Endothelial cell of umbilical vein (primary cell): ENCODE measurements at regions not wholly inside any gene's neighbourhood (a gene's known extent, or its start where the extent isn't known, plus 50 kb on each side); places are given as distances from the start of the nearest gene placed in this dataset.

ENCODE experiments used
- BruUV-seq: library from RNA; stranded (reverse); fragments of 400-500 nt; replicated peaks from 2 replicates; lab custom pipeline; 2021; lab: Mats Ljungman, UMichigan
- CTCF ChIA-PET: fragments of 300-600, 350-600 bp; sonication (Branson Sonifier 250); formaldehyde crosslinking; loops from one replicate; lab custom pipeline; 2021; ENCODE audit warnings: antibody characterized with exemption, inconsistent platforms; lab: Charles Lee
- POLR2A ChIA-PET: fragments of 300-600, 350-600 bp; sonication (Branson Sonifier 250); formaldehyde crosslinking; loops from one replicate; lab custom pipeline; 2021; ENCODE audit warnings: antibody characterized with exemption, inconsistent platforms; lab: Charles Lee
- DNase-seq: peaks from one replicate; pipeline ENCODE4 v3.0.0-alpha.2; 2011; ENCODE audit warnings: low read depth, low spot score
- FAIRE-seq: peaks from 2 replicates; lab custom pipeline; 2011; peaks lifted over from hg19 to GRCh38; lab: Jason Lieb, UNC
- H2AFZ ChIP-seq: 2 replicates; pipeline ENCODE4 v1.6.0; 2012; ENCODE audit warnings: low read depth, low read length, control low read depth, inconsistent platforms
- H3K27ac ChIP-seq: 2 replicates; pipeline ENCODE4 v1.5.1; 2011; ENCODE audit warnings: low read depth, mild to moderate bottlenecking, control low read depth, low read length, moderate library complexity; ENCODE audit not compliant: insufficient read depth
- H3K27me3 ChIP-seq, 2 experiments: 2 replicates each; pipeline versions ENCODE4 v1.6.0 to v1.6.1; 2011; ENCODE audit warnings: low read length in 2 of 2, mixed read lengths in 1 of 2; ENCODE audit not compliant: control insufficient read depth in 2 of 2, insufficient read depth in 2 of 2
- H3K36me3 ChIP-seq, 2 experiments: 2 replicates in 1 of 2; 3 replicates in 1 of 2; pipeline ENCODE4 v1.5.1; 2011; ENCODE audit warnings: low read length in 2 of 2, mild to moderate bottlenecking in 1 of 2, moderate library complexity in 1 of 2; ENCODE audit not compliant: control insufficient read depth in 2 of 2, insufficient read depth in 2 of 2; ENCODE audit errors: extremely low read depth in 1 of 2
- H3K4me1 ChIP-seq: 3 replicates; pipeline ENCODE4 v1.5.1; 2011; ENCODE audit warnings: mild to moderate bottlenecking, low read length; ENCODE audit not compliant: control insufficient read depth, insufficient read depth; ENCODE audit errors: extremely low read depth
- H3K4me2 ChIP-seq: 2 replicates; pipeline ENCODE4 v1.6.1; 2011; ENCODE audit warnings: low read length, control low read depth, mixed read lengths; ENCODE audit not compliant: insufficient read depth
- H3K4me3 ChIP-seq, 3 experiments: fragments of 200-600 bp in 1 of 3; sonication (generic), shearing (Covaris generic) in 1 of 3; replicated peaks in 1 of 3; 2 replicates each; pipeline ENCODE4 v1.5.1; 2011 to 2016; ENCODE audit warnings: control low read depth in 3 of 3, low read length in 3 of 3, mild to moderate bottlenecking in 2 of 3, inconsistent platforms in 1 of 3, low read depth in 1 of 3, moderate library complexity in 1 of 3; ENCODE audit not compliant: insufficient read depth in 1 of 3
- H3K79me2 ChIP-seq: 2 replicates; pipeline ENCODE4 v1.6.0; 2012; ENCODE audit warnings: low read length, inconsistent platforms; ENCODE audit not compliant: control insufficient read depth, insufficient read depth
- H3K9ac ChIP-seq: replicated peaks from 2 replicates; pipeline ENCODE3; 2011; ENCODE audit warnings: low read length, control low read depth; ENCODE audit not compliant: insufficient read depth; ENCODE audit errors: extremely low read depth
- H3K9me1 ChIP-seq: replicated peaks from 3 replicates; pipeline ENCODE4 v1.6.0; 2011; ENCODE audit warnings: mild to moderate bottlenecking, low read length; ENCODE audit not compliant: control insufficient read depth, insufficient read depth; ENCODE audit errors: extremely low read depth
- H3K9me3 ChIP-seq: replicated peaks from 2 replicates; pipeline ENCODE4 v1.5.1; 2012; ENCODE audit warnings: low read length, inconsistent platforms; ENCODE audit not compliant: control insufficient read depth, insufficient read depth
- H4K20me1 ChIP-seq: replicated peaks from 2 replicates; pipeline ENCODE3; 2011; ENCODE audit warnings: mild to moderate bottlenecking, low read length; ENCODE audit not compliant: control insufficient read depth, insufficient read depth; ENCODE audit errors: extremely low read depth
- EZH2 ChIP-seq: IDR thresholded peaks from 2 replicates; pipeline ENCODE4 v1.6.1; 2012; ENCODE audit warnings: borderline replicate concordance, low read depth, mild to moderate bottlenecking, moderate library complexity, low read length, inconsistent platforms; ENCODE audit not compliant: severe bottlenecking
- FOS ChIP-seq: IDR thresholded peaks from 2 replicates; pipeline ENCODE4 v1.6.1; 2011; ENCODE audit warnings: mild to moderate bottlenecking, low read length, moderate library complexity, borderline replicate concordance; ENCODE audit not compliant: insufficient read depth
- GATA2 ChIP-seq: IDR thresholded peaks from 2 replicates; pipeline ENCODE4 v1.7.0; 2011; ENCODE audit warnings: low read depth, mild to moderate bottlenecking, moderate library complexity, mixed read lengths, low read length; ENCODE audit not compliant: insufficient read length, insufficient read depth
- JUN ChIP-seq: IDR thresholded peaks from 2 replicates; pipeline ENCODE4 v1.6.1; 2011; ENCODE audit warnings: borderline replicate concordance, low read depth; ENCODE audit not compliant: insufficient read length, insufficient read depth
- MYC ChIP-seq: IDR thresholded peaks from one replicate; pipeline ENCODE4 v1.6.1; 2011; ENCODE audit warnings: mild to moderate bottlenecking, low read depth, low read length
- POLR2A ChIP-seq: IDR thresholded peaks from 2 replicates; pipeline ENCODE4 v1.6.1; 2012; ENCODE audit warnings: low read depth, mild to moderate bottlenecking, control low read depth, low read length
- POLR2AphosphoS5 ChIP-seq: IDR thresholded peaks from 2 replicates; pipeline ENCODE4 v1.6.1; 2012; ENCODE audit warnings: low read depth, mild to moderate bottlenecking, control low read depth, low read length, moderate library complexity; ENCODE audit not compliant: insufficient read depth
- dilution Hi-C: fragments of 300-500 bp; cut with MboI; formaldehyde crosslinking; loops from one replicate; pipeline ENCODE4 v1.15.0; 2019; ENCODE audit warnings: low sequenced_read_pairs; ENCODE audit not compliant: extremely low pct_ligation_motif_present
- intact Hi-C: fragments of 100-400 bp; cut with micrococcal nuclease; formaldehyde crosslinking; loops from one replicate; pipeline ENCODE4 v1.10.0; 2022
- TF ChIP-seq, protein P1 (sequence below), 2 donors: IDR thresholded peaks; 1 replicate in 1 of 2; 2 replicates in 1 of 2; pipeline ENCODE4 v1.5.1; 2011; ENCODE audit warnings: low read length in 2 of 2, mild to moderate bottlenecking in 2 of 2, moderate library complexity in 2 of 2, control low read depth in 1 of 2, inconsistent platforms in 1 of 2, low read depth in 1 of 2; ENCODE audit not compliant: insufficient read depth in 1 of 2; ENCODE audit errors: extremely low read depth in 1 of 2
- TF ChIP-seq, protein P2 (sequence below): IDR thresholded peaks from 2 replicates; pipeline ENCODE4 v1.6.1; 2011; ENCODE audit not compliant: insufficient read depth, insufficient read length

DNA sequence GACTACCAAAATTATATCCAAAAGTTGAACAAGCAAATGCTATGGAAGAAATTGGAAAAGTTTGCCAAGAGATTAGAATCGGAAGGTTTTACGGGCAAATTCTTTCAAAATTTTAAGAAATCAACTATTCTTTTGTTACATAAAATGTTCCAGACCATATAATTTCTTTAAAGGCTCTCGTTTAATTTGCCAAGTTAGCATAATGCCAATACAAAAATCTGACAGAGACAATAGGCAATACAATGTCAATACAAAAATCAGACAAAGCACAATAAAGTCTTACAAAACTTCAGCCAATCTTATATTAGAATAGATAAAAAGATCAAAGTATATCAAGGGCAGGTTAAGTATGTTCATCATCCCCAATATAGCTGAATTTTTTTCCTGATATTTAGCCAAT, 224.2 kb downstream of the BCL11A start:
- H2AFZ ChIP-seq, result no peak overlapping the region
- H3K9me1 ChIP-seq, result no peaks in the 10 kb centered on the region
- no peak overlapping the region for H3K4me3 ChIP-seq
- no peaks in the 10 kb centered on the region for H3K4me1 ChIP-seq
- no peak overlapping the region for H3K4me2 ChIP-seq
- ChIA-PET CTCF (no interaction called here), POLR2A (no interaction called here)
- no peak for FAIRE-seq
- H3K36me3 ChIP-seq, result no peaks in the 10 kb centered on the region
- no peak overlapping the region for H3K9ac ChIP-seq
- no peaks in the 10 kb centered on the region for H3K9me3 ChIP-seq
- no peaks in the 10 kb centered on the region for H3K27me3 ChIP-seq
- no peaks in the 10 kb centered on the region for H3K79me2 ChIP-seq
- TF ChIP-seq, protein P1, sequence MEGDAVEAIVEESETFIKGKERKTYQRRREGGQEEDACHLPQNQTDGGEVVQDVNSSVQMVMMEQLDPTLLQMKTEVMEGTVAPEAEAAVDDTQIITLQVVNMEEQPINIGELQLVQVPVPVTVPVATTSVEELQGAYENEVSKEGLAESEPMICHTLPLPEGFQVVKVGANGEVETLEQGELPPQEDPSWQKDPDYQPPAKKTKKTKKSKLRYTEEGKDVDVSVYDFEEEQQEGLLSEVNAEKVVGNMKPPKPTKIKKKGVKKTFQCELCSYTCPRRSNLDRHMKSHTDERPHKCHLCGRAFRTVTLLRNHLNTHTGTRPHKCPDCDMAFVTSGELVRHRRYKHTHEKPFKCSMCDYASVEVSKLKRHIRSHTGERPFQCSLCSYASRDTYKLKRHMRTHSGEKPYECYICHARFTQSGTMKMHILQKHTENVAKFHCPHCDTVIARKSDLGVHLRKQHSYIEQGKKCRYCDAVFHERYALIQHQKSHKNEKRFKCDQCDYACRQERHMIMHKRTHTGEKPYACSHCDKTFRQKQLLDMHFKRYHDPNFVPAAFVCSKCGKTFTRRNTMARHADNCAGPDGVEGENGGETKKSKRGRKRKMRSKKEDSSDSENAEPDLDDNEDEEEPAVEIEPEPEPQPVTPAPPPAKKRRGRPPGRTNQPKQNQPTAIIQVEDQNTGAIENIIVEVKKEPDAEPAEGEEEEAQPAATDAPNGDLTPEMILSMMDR (IDR thresholded peaks at IDR 0.05; ENCODE audit: extremely low read depth in 1 of 2, insufficient read depth in 1 of 2, low read depth in 1 of 2, low read length in 2 of 2), result no peak
- TF ChIP-seq, protein P2, sequence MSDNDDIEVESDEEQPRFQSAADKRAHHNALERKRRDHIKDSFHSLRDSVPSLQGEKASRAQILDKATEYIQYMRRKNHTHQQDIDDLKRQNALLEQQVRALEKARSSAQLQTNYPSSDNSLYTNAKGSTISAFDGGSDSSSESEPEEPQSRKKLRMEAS, result no peak
- no peak for TF ChIP-seq EZH2
- no peak for TF ChIP-seq FOS
- DNase-seq, result no peak
- no peaks in the 10 kb centered on the region for H4K20me1 ChIP-seq
- BruUV-seq, result no TSS peak
- intact Hi-C loops, result no loop called here
- dilution Hi-C loops, result no loop called here
- H3K27ac ChIP-seq, result no peak overlapping the region

DNA sequence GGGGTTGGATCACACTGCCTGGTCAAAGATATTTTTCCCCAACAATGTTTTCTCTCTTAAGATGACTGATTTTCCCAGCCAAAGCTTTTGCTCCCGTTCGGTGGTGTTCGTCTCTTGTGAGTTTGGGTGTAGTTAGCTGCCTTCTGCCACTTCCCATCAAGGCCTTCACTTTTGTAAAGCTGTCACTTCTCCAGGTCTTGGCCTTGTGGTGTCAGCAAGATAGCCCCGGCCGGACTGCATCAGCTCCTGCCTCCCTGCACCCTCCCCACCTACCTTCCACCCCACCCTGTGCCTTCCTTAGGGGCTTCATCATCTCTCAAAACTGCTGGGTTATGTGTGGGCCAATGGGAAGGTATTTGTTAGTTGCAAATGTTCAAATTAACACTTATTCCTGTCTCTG, 228.9 kb downstream of the BCL11A start:
- H3K9ac ChIP-seq, result no peak overlapping the region
- TF ChIP-seq JUN, result no peak
- TF ChIP-seq MYC, result no peak
- TF ChIP-seq POLR2A, result no peak
- TF ChIP-seq, protein P1 (IDR thresholded peaks at IDR 0.05; ENCODE audit: extremely low read depth in 1 of 2, insufficient read depth in 1 of 2, low read depth in 1 of 2, low read length in 2 of 2), result no peak
- TF ChIP-seq EZH2, result no peak
- no peak for TF ChIP-seq GATA2
- no peak for TF ChIP-seq POLR2AphosphoS5
- TF ChIP-seq, protein P2, result no peak
- no peak for TF ChIP-seq FOS
- CTCF ChIA-PET, result no interaction called here
- H3K79me2 ChIP-seq, result no peaks in the 10 kb centered on the region
- no peak overlapping the region for H3K27ac ChIP-seq
- no peak overlapping the region for H3K4me2 ChIP-seq
- FAIRE-seq, result no peak
- no peaks in the 10 kb centered on the region for H3K4me1 ChIP-seq
- no TSS peak for BruUV-seq
- dilution Hi-C loops (no loop called here), intact Hi-C loops (no loop called here)
- no peak overlapping the region for H2AFZ ChIP-seq
- no peak for DNase-seq
- H3K9me3 ChIP-seq, result no peaks in the 10 kb centered on the region
- POLR2A ChIA-PET, result no interaction called here
- H3K36me3 ChIP-seq, result no peaks in the 10 kb centered on the region
- no peaks in the 10 kb centered on the region for H3K9me1 ChIP-seq
- H3K4me3 ChIP-seq, result no peak overlapping the region
- H3K27me3 ChIP-seq, result no peaks in the 10 kb centered on the region
- H4K20me1 ChIP-seq, result no peaks in the 10 kb centered on the region
